ENCODE measurements at regions not wholly inside any gene's neighbourhood (a gene's known extent, or its start where the extent isn't known, plus 50 kb on each side); places are given as distances from the start of the nearest gene placed in this dataset.
"Not testable (repeated sequence)": the region's sequence is repeated elsewhere in the genome, so short reads cannot be mapped to it uniquely, and the experiment has no call there.

DNA sequence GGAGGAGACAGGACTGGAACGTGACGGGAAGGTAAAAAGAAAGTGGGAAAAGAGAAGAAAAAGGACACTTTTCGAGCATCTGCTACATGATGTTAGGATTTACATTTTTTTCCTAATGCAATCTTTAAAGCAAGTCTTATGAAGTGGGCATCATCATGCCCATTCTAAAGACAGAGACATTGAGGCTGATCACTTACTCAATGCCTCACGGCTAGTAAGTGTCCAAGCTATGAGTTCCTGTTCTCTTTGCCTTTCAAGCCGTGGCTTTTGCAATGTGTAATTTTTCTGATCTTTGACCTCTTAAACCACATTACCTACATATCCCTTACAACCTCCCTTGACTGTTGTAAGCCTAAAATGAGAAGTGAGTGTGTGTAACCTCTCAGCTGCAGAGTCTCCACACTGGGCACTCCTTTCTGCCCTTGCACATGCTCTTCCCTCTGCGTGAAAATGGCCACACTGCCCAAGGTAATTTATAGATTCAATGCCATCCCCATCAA, 649.2 kb downstream of the RNF144A start:
- Histone ChIP-seq H3K27me3 (ENCODE audit: insufficient read depth, low read length, poor library complexity, severe bottlenecking) (no peaks in the 10 kb centered on the region), H3K9me3 (ENCODE audit: insufficient read depth, low read depth, low read length) (no peaks in the 10 kb centered on the region), H3K36me3 (ENCODE audit: insufficient read depth, low read length) (no peaks in the 10 kb centered on the region), H3K4me1 (ENCODE audit: insufficient read depth, low read length, poor library complexity, severe bottlenecking) (no peaks in the 10 kb centered on the region), H3K9ac (ENCODE audit: low read depth, low read length, poor library complexity, severe bottlenecking) (no peak overlapping the region), H3K4me3 (ENCODE audit: low read length, poor library complexity, severe bottlenecking) (no peak overlapping the region), H4K20me1 (ENCODE audit: insufficient read depth, low read length, poor library complexity, severe bottlenecking) (no peaks in the 10 kb centered on the region), H3K9me2 (replicated peaks; ENCODE audit: low read depth, low read length) (no peaks in the 10 kb centered on the region), H3K79me2 (ENCODE audit: insufficient read depth, low read length) (no peaks in the 10 kb centered on the region), H3K4me2 (ENCODE audit: low read depth, low read length, poor library complexity, severe bottlenecking) (no peak overlapping the region), H3F3A (ENCODE audit: low read depth) (no peaks in the 10 kb centered on the region), H2AFZ (ENCODE audit: low read length) (no peak overlapping the region)
- TF ChIP-seq EZH2phosphoT487 (IDR thresholded peaks at IDR 0.05; ENCODE audit: borderline replicate concordance) = no peak
- TF ChIP-seq, protein P1, sequence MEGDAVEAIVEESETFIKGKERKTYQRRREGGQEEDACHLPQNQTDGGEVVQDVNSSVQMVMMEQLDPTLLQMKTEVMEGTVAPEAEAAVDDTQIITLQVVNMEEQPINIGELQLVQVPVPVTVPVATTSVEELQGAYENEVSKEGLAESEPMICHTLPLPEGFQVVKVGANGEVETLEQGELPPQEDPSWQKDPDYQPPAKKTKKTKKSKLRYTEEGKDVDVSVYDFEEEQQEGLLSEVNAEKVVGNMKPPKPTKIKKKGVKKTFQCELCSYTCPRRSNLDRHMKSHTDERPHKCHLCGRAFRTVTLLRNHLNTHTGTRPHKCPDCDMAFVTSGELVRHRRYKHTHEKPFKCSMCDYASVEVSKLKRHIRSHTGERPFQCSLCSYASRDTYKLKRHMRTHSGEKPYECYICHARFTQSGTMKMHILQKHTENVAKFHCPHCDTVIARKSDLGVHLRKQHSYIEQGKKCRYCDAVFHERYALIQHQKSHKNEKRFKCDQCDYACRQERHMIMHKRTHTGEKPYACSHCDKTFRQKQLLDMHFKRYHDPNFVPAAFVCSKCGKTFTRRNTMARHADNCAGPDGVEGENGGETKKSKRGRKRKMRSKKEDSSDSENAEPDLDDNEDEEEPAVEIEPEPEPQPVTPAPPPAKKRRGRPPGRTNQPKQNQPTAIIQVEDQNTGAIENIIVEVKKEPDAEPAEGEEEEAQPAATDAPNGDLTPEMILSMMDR (conservative IDR thresholded peaks at IDR 0.05; ENCODE audit: low read length) = no peak

DNA sequence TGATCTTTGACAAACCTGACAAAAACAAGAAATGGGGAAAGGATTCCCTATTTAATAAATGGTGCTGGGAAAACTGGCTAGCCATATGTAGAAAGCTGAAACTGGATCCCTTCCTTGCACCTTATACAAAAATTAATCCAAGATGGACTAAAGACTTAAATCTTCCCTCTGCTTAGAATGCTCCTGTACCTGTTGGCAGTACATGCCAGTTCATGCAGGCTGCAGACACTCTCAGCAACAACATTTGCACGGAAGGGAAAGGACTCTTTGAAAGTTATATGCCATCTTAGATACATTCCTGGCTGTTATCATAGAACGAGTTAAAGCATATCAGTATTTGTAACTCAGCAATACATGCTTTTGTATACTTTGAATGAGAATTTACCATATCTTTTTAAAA, 649.9 kb downstream of the RNF144A start:
- not testable (repeated sequence) for H3F3A ChIP-seq (ENCODE audit: low read depth); H3K27me3 ChIP-seq (ENCODE audit: insufficient read depth, low read length, poor library complexity, severe bottlenecking); H3K9me2 ChIP-seq (replicated peaks; ENCODE audit: low read depth, low read length); H3K4me1 ChIP-seq (ENCODE audit: insufficient read depth, low read length, poor library complexity, severe bottlenecking); H3K4me3 ChIP-seq (ENCODE audit: low read length, poor library complexity, severe bottlenecking); H3K36me3 ChIP-seq (ENCODE audit: insufficient read depth, low read length); H3K9me3 ChIP-seq (ENCODE audit: insufficient read depth, low read depth, low read length); H4K20me1 ChIP-seq (ENCODE audit: insufficient read depth, low read length, poor library complexity, severe bottlenecking); H3K9ac ChIP-seq (ENCODE audit: low read depth, low read length, poor library complexity, severe bottlenecking); H2AFZ ChIP-seq (ENCODE audit: low read length); H3K4me2 ChIP-seq (ENCODE audit: low read depth, low read length, poor library complexity, severe bottlenecking); H3K79me2 ChIP-seq (ENCODE audit: insufficient read depth, low read length)

DNA sequence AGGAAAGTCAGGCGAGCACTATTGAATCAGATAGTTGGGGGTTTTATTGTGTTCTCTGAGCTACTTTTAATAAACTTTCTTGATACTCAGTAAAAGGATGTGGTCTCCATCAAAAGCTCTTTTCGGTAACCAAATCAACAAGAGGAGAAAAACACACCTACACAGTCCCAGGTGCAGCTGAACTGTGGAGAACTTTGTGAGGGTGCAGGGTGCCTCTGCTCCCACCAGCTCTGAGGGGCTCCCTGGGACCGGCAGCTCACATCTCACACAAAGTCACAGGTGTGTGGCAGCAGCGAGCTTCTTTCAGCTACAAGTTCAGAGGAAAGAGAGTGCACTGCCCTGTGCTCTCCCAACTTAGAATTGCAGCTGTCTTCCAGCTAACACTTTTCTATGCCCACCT, 650.4 kb downstream of the RNF144A start:
- no peak overlapping the region for H3K4me3 ChIP-seq (ENCODE audit: low read length, poor library complexity, severe bottlenecking)
- no peaks in the 10 kb centered on the region for H3K27me3 ChIP-seq (ENCODE audit: insufficient read depth, low read length, poor library complexity, severe bottlenecking)
- H3K9ac ChIP-seq (ENCODE audit: low read depth, low read length, poor library complexity, severe bottlenecking) = no peak overlapping the region
- no peaks in the 10 kb centered on the region for H3F3A ChIP-seq (ENCODE audit: low read depth)
- TF ChIP-seq, protein P1 (conservative IDR thresholded peaks at IDR 0.05; ENCODE audit: low read length) = peak; percentile 27; the same call in 1 of the 2 replicates
- no peak for TF ChIP-seq EZH2phosphoT487 (IDR thresholded peaks at IDR 0.05; ENCODE audit: borderline replicate concordance)
- no peaks in the 10 kb centered on the region for H3K4me1 ChIP-seq (ENCODE audit: insufficient read depth, low read length, poor library complexity, severe bottlenecking)
- H3K9me3 ChIP-seq (ENCODE audit: insufficient read depth, low read depth, low read length) = no peaks in the 10 kb centered on the region
- no peaks in the 10 kb centered on the region for H3K79me2 ChIP-seq (ENCODE audit: insufficient read depth, low read length)
- H4K20me1 ChIP-seq (ENCODE audit: insufficient read depth, low read length, poor library complexity, severe bottlenecking) = no peaks in the 10 kb centered on the region
- H2AFZ ChIP-seq (ENCODE audit: low read length) = no peak overlapping the region; the same call in 1 of the 2 replicates
- no peaks in the 10 kb centered on the region for H3K9me2 ChIP-seq (replicated peaks; ENCODE audit: low read depth, low read length)
- H3K4me2 ChIP-seq (ENCODE audit: low read depth, low read length, poor library complexity, severe bottlenecking) = no peak overlapping the region
- H3K36me3 ChIP-seq (ENCODE audit: insufficient read depth, low read length) = no peaks in the 10 kb centered on the region

DNA sequence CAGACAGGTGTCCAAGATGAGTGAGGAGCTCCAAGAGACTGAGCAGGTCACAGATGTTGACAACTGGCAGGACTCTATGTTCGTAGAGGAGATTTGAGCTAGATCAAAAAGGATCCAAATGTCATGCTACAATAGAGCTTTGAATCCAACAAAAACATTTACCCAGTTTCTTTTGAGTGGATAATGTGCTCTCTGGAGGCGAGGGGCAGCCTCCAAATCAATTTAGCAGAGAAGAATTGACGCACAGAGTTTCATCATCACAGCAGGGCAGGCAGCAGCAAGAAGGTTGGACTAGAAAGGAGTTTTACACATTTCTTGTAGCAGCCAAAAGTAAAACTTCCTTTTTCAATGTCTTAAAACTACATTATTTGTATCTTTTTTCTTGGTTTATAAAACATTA, 653.0 kb downstream of the RNF144A start:
- H3K36me3 ChIP-seq (ENCODE audit: insufficient read depth, low read length) = no peaks in the 10 kb centered on the region
- no peaks in the 10 kb centered on the region for H3K9me3 ChIP-seq (ENCODE audit: insufficient read depth, low read depth, low read length)
- H3K9me2 ChIP-seq (replicated peaks; ENCODE audit: low read depth, low read length) = no peaks in the 10 kb centered on the region
- H3K4me2 ChIP-seq (ENCODE audit: low read depth, low read length, poor library complexity, severe bottlenecking) = no peak overlapping the region
- H3K79me2 ChIP-seq (ENCODE audit: insufficient read depth, low read length) = no peaks in the 10 kb centered on the region
- H3K4me3 ChIP-seq (ENCODE audit: low read length, poor library complexity, severe bottlenecking) = no peak overlapping the region
- H4K20me1 ChIP-seq (ENCODE audit: insufficient read depth, low read length, poor library complexity, severe bottlenecking) = no peaks in the 10 kb centered on the region
- H3K9ac ChIP-seq (ENCODE audit: low read depth, low read length, poor library complexity, severe bottlenecking) = no peak overlapping the region
- no peak overlapping the region for H2AFZ ChIP-seq (ENCODE audit: low read length)
- H3K27me3 ChIP-seq (ENCODE audit: insufficient read depth, low read length, poor library complexity, severe bottlenecking) = no peaks in the 10 kb centered on the region
- TF ChIP-seq EZH2phosphoT487 (IDR thresholded peaks at IDR 0.05; ENCODE audit: borderline replicate concordance) = no peak
- TF ChIP-seq, protein P1 (conservative IDR thresholded peaks at IDR 0.05; ENCODE audit: low read length) = no peak
- H3K4me1 ChIP-seq (ENCODE audit: insufficient read depth, low read length, poor library complexity, severe bottlenecking) = no peaks in the 10 kb centered on the region
- no peaks in the 10 kb centered on the region for H3F3A ChIP-seq (ENCODE audit: low read depth)

All from Loucy (cell line).